ENCODE measurements at regions not wholly inside any gene's neighbourhood (a gene's known extent, or its start where the extent isn't known, plus 50 kb on each side); places are given as distances from the start of the nearest gene placed in this dataset.
"Not testable (repeated sequence)": the region's sequence is repeated elsewhere in the genome, so short reads cannot be mapped to it uniquely, and the experiment has no call there.

DNA sequence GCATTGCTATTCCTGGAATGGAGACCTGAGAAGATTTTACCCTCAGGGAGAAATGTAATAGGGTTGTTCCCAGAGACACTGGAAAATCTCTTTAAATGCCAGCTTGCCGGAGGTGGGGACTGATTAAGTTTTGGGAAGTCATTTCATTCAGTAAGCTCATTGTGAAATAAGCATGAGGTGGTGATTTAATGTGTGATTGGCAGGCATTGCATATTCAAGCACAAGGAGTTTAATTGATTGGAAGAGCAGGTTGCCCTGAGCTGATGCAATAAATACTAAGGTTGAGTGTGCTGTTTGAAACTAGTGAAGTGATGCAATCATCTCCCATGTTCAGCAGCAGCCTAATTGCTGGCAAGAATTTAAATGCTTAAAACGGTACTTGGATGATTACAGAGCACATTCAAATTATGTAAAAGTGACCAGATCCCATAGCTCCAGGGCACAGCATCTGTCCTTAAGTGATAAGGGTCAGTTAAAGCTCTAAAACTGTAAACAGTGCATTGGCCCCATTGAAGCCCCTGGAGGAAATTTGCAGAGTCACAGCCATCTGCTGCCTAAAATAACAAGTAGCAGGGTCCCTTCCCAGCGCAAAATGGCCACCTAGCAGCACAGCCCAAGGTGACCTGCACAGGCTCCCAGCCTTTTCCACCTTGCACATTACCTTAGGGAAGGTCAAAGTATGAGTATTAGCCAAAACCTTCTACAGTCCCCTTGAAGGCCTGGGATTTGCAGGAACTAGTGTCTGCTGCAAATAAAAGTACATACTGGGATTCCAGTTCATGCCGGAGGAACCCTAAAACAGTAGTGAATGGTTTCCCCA is 92.1 kb downstream of the CCDC71L start (continued):
- no peak for TF ChIP-seq ZNF624 (tag by site-specific recombination; IDR thresholded peaks at IDR 0.05)
- TF ChIP-seq KLF16 (tag by site-specific recombination; IDR thresholded peaks at IDR 0.05), result peak; percentile 56; the same call in 1 of the 2 replicates
- TF ChIP-seq ZBTB8A (tag by site-specific recombination; IDR thresholded peaks at IDR 0.05), result peak; percentile 55
- TF ChIP-seq HOXA7 (CRISPR knock-in tag; IDR thresholded peaks at IDR 0.05; ENCODE audit: borderline replicate concordance), result no peak
- TF ChIP-seq ZNF132 (tag by site-specific recombination; IDR thresholded peaks at IDR 0.05; ENCODE audit: borderline replicate concordance), result no peak
- 0 out of 2 replicates have a peak, but pooled peaks have one; percentile 62 for TF ChIP-seq ZNF561 (tag by site-specific recombination; IDR thresholded peaks at IDR 0.05; ENCODE audit: borderline replicate concordance)
- 0 out of 2 replicates have a peak, but pooled peaks have one; percentile 22 for TF ChIP-seq KLF8 (tag by site-specific recombination; IDR thresholded peaks at IDR 0.05)
- no peak for TF ChIP-seq ZNF626 (tag by site-specific recombination; IDR thresholded peaks at IDR 0.05)
- TF ChIP-seq ZNF549 (tag by site-specific recombination; IDR thresholded peaks at IDR 0.05), result no peak
- TF ChIP-seq ZNF169 (tag by site-specific recombination; IDR thresholded peaks at IDR 0.05), result no peak
- TF ChIP-seq ZNF610 (tag by site-specific recombination; IDR thresholded peaks at IDR 0.05; ENCODE audit: borderline replicate concordance), result 0 out of 2 replicates have a peak, but pooled peaks have one; percentile 33
- TF ChIP-seq ZNF768 (tag by site-specific recombination; IDR thresholded peaks at IDR 0.05), result no peak
- peak; percentile 92 for TF ChIP-seq ZNF324 (tag by site-specific recombination; IDR thresholded peaks at IDR 0.05)
- TF ChIP-seq GLI4 (tag by site-specific recombination; IDR thresholded peaks at IDR 0.05), result no peak
- TF ChIP-seq, protein P1, sequence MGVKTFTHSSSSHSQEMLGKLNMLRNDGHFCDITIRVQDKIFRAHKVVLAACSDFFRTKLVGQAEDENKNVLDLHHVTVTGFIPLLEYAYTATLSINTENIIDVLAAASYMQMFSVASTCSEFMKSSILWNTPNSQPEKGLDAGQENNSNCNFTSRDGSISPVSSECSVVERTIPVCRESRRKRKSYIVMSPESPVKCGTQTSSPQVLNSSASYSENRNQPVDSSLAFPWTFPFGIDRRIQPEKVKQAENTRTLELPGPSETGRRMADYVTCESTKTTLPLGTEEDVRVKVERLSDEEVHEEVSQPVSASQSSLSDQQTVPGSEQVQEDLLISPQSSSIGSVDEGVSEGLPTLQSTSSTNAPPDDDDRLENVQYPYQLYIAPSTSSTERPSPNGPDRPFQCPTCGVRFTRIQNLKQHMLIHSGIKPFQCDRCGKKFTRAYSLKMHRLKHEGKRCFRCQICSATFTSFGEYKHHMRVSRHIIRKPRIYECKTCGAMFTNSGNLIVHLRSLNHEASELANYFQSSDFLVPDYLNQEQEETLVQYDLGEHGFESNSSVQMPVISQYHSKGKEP (tag by site-specific recombination; IDR thresholded peaks at IDR 0.05), result peak; percentile 84

DNA sequence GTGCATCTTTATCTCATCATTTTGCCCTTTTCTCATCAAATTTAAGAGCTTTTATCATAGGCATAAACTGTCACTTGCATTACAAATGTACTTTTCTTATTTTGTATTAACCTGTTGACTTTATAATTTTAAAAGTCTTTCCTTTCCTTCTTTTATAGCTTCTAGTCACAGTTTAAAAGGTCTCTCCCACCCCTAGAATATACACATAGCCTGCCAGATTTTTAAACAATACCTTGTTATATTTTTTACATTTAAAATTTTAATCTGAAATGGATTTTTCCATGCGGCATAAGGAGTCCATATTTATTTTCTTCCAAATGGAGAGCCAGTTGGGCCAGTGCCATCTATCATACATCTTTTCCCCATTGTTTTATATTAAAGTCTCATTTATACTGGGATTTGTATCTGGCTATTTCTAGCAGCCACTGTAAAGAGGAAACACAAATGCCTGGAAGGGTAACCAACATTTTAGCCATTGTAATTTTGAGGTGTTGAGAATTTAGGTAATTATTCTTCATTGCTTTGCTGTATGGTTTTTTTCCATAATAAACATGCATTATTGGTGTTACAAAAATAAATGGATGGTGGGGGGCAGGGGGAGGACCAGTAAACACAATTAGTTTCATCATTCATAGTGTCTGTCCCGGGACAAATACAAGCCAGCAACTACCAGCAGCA is 92.8 kb downstream of the CCDC71L start:
- TF ChIP-seq KLF10 (tag by site-specific recombination; IDR thresholded peaks at IDR 0.05), result no peak
- TF ChIP-seq, protein P2, sequence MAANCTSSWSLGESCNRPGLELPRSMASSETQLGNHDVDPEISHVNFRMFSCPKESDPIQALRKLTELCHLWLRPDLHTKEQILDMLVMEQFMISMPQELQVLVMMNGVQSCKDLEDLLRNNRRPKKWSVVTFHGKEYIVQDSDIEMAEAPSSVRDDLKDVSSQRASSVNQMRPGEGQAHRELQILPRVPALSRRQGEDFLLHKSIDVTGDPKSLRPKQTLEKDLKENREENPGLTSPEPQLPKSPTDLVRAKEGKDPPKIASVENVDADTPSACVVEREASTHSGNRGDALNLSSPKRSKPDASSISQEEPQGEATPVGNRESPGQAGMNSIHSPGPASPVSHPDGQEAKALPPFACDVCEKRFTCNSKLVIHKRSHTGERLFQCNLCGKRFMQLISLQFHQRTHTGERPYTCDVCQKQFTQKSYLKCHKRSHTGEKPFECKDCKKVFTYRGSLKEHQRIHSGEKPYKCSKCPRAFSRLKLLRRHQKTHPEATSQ (tag by site-specific recombination; IDR thresholded peaks at IDR 0.05), result no peak
- TF ChIP-seq SCRT2 (tag by site-specific recombination; IDR thresholded peaks at IDR 0.05), result peak; percentile 33; the same call in 1 of the 2 replicates
- no peak for TF ChIP-seq ZNF677 (tag by site-specific recombination; IDR thresholded peaks at IDR 0.05)
- TF ChIP-seq, protein P3, sequence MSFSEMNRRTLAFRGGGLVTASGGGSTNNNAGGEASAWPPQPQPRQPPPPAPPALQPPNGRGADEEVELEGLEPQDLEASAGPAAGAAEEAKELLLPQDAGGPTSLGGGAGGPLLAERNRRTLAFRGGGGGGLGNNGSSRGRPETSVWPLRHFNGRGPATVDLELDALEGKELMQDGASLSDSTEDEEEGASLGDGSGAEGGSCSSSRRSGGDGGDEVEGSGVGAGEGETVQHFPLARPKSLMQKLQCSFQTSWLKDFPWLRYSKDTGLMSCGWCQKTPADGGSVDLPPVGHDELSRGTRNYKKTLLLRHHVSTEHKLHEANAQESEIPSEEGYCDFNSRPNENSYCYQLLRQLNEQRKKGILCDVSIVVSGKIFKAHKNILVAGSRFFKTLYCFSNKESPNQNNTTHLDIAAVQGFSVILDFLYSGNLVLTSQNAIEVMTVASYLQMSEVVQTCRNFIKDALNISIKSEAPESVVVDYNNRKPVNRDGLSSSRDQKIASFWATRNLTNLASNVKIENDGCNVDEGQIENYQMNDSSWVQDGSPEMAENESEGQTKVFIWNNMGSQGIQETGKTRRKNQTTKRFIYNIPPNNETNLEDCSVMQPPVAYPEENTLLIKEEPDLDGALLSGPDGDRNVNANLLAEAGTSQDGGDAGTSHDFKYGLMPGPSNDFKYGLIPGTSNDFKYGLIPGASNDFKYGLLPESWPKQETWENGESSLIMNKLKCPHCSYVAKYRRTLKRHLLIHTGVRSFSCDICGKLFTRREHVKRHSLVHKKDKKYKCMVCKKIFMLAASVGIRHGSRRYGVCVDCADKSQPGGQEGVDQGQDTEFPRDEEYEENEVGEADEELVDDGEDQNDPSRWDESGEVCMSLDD (tag by site-specific recombination; IDR thresholded peaks at IDR 0.05), result no peak
- Histone ChIP-seq H3K4me3 (ENCODE audit: low read depth, low read length) (no peak overlapping the region), H3K9me3 (ENCODE audit: control insufficient read depth, insufficient read depth, low read depth, low read length) (no peaks in the 10 kb centered on the region), H3K4me1 (ENCODE audit: control insufficient read depth, insufficient read depth, low read length) (no peaks in the 10 kb centered on the region), H3K27ac (ENCODE audit: extremely low read depth, low read depth, low read length) (no peak overlapping the region; the same call in 1 of the 2 replicates), H3K36me3 (ENCODE audit: control insufficient read depth in 2 of 2, insufficient read depth in 1 of 2, low read length in 2 of 2) (no peaks in the 10 kb centered on the region)
- CTCF ChIA-PET, result interaction anchor here (0.6 to 1.0 kb wide), 4 partner anchors 11 to 35 kb away, joined by 3 to 7 read pairs (median 3); no protein-coding TSS in a partner anchor
- POLR2A ChIA-PET, result interaction anchor here (1.6 kb wide), 1 partner anchor 25 kb away, joined by 6 read pairs; no protein-coding TSS in a partner anchor

DNA sequence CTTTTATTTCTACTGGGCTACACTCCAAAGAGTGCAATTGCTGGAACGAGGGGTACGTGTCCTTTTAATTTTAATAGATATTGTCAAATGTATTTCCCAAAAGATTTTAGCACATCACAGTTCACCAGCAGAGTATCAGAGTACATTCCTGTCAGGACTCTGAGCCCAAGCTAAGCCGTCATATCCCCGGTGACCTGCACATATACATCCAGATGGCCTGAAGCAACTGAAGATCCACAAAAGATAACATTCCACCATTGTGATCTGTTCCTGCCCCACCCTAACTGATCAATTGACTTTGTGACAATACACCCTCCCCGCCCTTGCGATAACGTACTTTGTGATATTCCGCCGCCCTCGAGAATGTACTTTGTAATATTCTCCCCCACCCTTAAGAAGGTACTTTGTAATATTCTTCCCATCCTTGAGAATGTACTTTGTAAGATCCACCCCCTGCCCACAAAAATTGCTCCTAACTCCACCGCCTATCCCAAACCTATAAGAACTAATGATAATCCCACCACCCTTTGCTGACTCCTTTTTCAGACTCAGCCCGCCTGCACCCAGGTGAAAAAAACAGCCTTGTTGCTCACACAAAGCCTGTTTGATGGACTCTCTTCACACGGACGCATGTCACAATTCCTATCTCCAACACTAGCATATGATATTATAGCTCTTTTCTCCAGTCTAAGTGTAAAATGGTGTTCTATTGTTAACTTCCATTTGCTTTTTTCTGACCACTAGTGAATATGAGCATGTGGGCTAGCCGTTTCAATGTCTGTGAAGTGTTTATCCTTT is 93.6 kb downstream of the CCDC71L start:
- H3K9me3 ChIP-seq (ENCODE audit: control insufficient read depth, insufficient read depth, low read depth, low read length); H3K4me3 ChIP-seq (ENCODE audit: low read depth, low read length); H3K4me1 ChIP-seq (ENCODE audit: control insufficient read depth, insufficient read depth, low read length); H3K36me3 ChIP-seq (ENCODE audit: control insufficient read depth in 2 of 2, insufficient read depth in 1 of 2, low read length in 2 of 2); H3K27ac ChIP-seq (ENCODE audit: extremely low read depth, low read depth, low read length): not testable (repeated sequence)
- ChIA-PET CTCF (interaction anchor here (0.7 to 1.0 kb wide), 2 partner anchors 25 to 34 kb away, joined by 3 to 7 read pairs; no protein-coding TSS in a partner anchor), POLR2A (interaction anchor here (1.6 kb wide), 1 partner anchor 25 kb away, joined by 6 read pairs; no protein-coding TSS in a partner anchor)
